Esophagus squamous epithelium (tissue), 5 donors: ENCODE measurements at regions not wholly inside any gene's neighbourhood (a gene's known extent, or its start where the extent isn't known, plus 50 kb on each side); places are given as distances from the start of the nearest gene placed in this dataset.

Source experiments
- DNase-seq: peaks from one replicate; lab custom pipeline; 2025; lab: John Stamatoyannopoulos, UW
- H3K27ac ChIP-seq, 4 donors: fragments of 200-600 bp; sonication (generic); one replicate each; pipeline ENCODE4 v1.5.1; 2016 to 2019; ENCODE audit warnings: mild to moderate bottlenecking in 1 of 4
- H3K27me3 ChIP-seq, 4 donors: fragments of 200-600 bp; sonication (generic); 1 replicate in 3 of 4; 2 replicates in 1 of 4; pipeline versions ENCODE4 v1.5.1 to v1.6.0; 2017 to 2021; ENCODE audit warnings: antibody characterized with exemption in 1 of 4
- H3K36me3 ChIP-seq, 3 donors: fragments of 200-600 bp; sonication (generic); one replicate each; pipeline ENCODE4 v1.5.1; 2016 to 2019
- H3K4me1 ChIP-seq, 3 donors: fragments of 200-600 bp; sonication (generic); one replicate each; pipeline ENCODE4 v1.5.1; 2017 to 2019
- H3K4me3 ChIP-seq, 4 donors: fragments of 200-600 bp; sonication (generic); 1 replicate in 3 of 4; 2 replicates in 1 of 4; pipeline ENCODE4 v1.5.1; 2016 to 2019; ENCODE audit warnings: mild to moderate bottlenecking in 2 of 4, moderate library complexity in 1 of 4
- H3K9me3 ChIP-seq, 3 donors: fragments of 200-600 bp; sonication (generic); one replicate each; pipeline ENCODE4 v1.5.1; 2016 to 2019
- CTCF ChIP-seq, 6 experiments: fragments of 450-650 bp in 4 of 6; fragments of 200-600 bp in 2 of 6; sonication (generic) in 2 of 6; IDR thresholded peaks; one replicate each; pipeline ENCODE4 v1.5.1; 2016 to 2019; ENCODE audit warnings: antibody characterized with exemption in 6 of 6, mild to moderate bottlenecking in 4 of 6, moderate library complexity in 4 of 6
- POLR2A ChIP-seq, 4 donors: fragments of 450-650 bp; IDR thresholded peaks; one replicate each; pipeline ENCODE4 v1.6.1; 2017; ENCODE audit warnings: antibody characterized with exemption in 4 of 4, mild to moderate bottlenecking in 4 of 4, moderate library complexity in 3 of 4
- WGBS, 2 donors: methylation state at CpG; one replicate each; pipeline ENCODE4 v1.1.5; 2018; 5-methylcytosine and 5-hydroxymethylcytosine counted together
- intact Hi-C: fragments of 100-400 bp; cut with DNase I; formaldehyde crosslinking; loops from one replicate; pipeline ENCODE4 v1.15.0; 2022
- donor health status: DM: yes; HTN: yes; CAD: no.

GRCh38 chr7:13777242-13777641, 212.2 kb downstream of the ETV1 start:
- Histone ChIP-seq H3K27me3 (no peaks in the 10 kb centered on the region), H3K4me1 (no peaks in the 10 kb centered on the region), H3K4me3 (no peak overlapping the region), H3K27ac (no peak overlapping the region), H3K36me3 (no peaks in the 10 kb centered on the region), H3K9me3 (no peaks in the 10 kb centered on the region)
- TF ChIP-seq POLR2A (IDR thresholded peaks at IDR 0.05) = no peak
- no peak for TF ChIP-seq CTCF (IDR thresholded peaks at IDR 0.05)
- 78 to 92% methylated on average over 3 of the region's 3 CpGs for WGBS, 2 donors
- DNase-seq = no peak
- intact Hi-C loops = no loop called here

GRCh38 chr7:13778967-13779366, 210.5 kb downstream of the ETV1 start:
- H3K4me3 ChIP-seq = no peak overlapping the region
- no peaks in the 10 kb centered on the region for H3K36me3 ChIP-seq
- H3K27ac ChIP-seq = no peak overlapping the region
- 60 to 82% methylated on average over 1 to 2 of the region's 2 CpGs for WGBS, 2 donors
- intact Hi-C loops = no loop called here
- no peaks in the 10 kb centered on the region for H3K27me3 ChIP-seq
- TF ChIP-seq POLR2A (IDR thresholded peaks at IDR 0.05) = no peak
- TF ChIP-seq CTCF (IDR thresholded peaks at IDR 0.05) = no peak
- DNase-seq = no peak
- H3K9me3 ChIP-seq = no peaks in the 10 kb centered on the region
- no peaks in the 10 kb centered on the region for H3K4me1 ChIP-seq

- no peak for DNase-seq
- Histone ChIP-seq H3K4me1 (no peaks in the 10 kb centered on the region), H3K27ac (no peak overlapping the region), H3K9me3 (no peaks in the 10 kb centered on the region), H3K27me3 (no peaks in the 10 kb centered on the region), H3K4me3 (no peak overlapping the region), H3K36me3 (no peaks in the 10 kb centered on the region)
- TF ChIP-seq POLR2A (IDR thresholded peaks at IDR 0.05) = no peak
- TF ChIP-seq CTCF (IDR thresholded peaks at IDR 0.05) = no peak
- intact Hi-C loops = no loop called here
- WGBS, 2 donors = 83 to 88% methylated on average over 5 of the region's 5 CpGs
These were observed 198.9 kb downstream of the ETV1 start for GRCh38 chr7:13790611-13791010.

GRCh38 chr7:13792208-13792607, 197.3 kb downstream of the ETV1 start:
- intact Hi-C loops = no loop called here
- Histone ChIP-seq H3K4me3 (no peak overlapping the region), H3K27ac (no peak overlapping the region), H3K9me3 (no peaks in the 10 kb centered on the region), H3K4me1 (no peaks in the 10 kb centered on the region), H3K27me3 (no peaks in the 10 kb centered on the region), H3K36me3 (no peaks in the 10 kb centered on the region)
- WGBS, 2 donors = 79 to 86% methylated on average over 6 of the region's 6 CpGs
- no peak for DNase-seq
- no peak for TF ChIP-seq POLR2A (IDR thresholded peaks at IDR 0.05)
- no peak for TF ChIP-seq CTCF (IDR thresholded peaks at IDR 0.05)

GRCh38 chr7:13793926-13794325, 195.5 kb downstream of the ETV1 start:
- TF ChIP-seq POLR2A (IDR thresholded peaks at IDR 0.05) (no peak), CTCF (IDR thresholded peaks at IDR 0.05) (no peak)
- 81 to 94% methylated on average over 4 of the region's 4 CpGs for WGBS, 2 donors
- no peak overlapping the region for H3K4me3 ChIP-seq

More at GRCh38 chr7:13793926-13794325, 195.5 kb downstream of the ETV1 start:
- no peak for DNase-seq
- Histone ChIP-seq H3K27ac (no peak overlapping the region), H3K36me3 (no peaks in the 10 kb centered on the region), H3K27me3 (no peaks in the 10 kb centered on the region), H3K9me3 (no peaks in the 10 kb centered on the region), H3K4me1 (no peaks in the 10 kb centered on the region)
- intact Hi-C loops = no loop called here
